GM12874 (cell line): ENCODE measurements at regions not wholly inside any gene's neighbourhood (a gene's known extent, or its start where the extent isn't known, plus 50 kb on each side); places are given as distances from the start of the nearest gene placed in this dataset.

Experiments used
- CTCF ChIP-seq: IDR thresholded peaks from 2 replicates; pipeline ENCODE4 v1.5.1; 2011; ENCODE audit warnings: low read depth, mild to moderate bottlenecking, control low read depth, low read length, moderate library complexity; ENCODE audit not compliant: insufficient read depth

GRCh38 chr2:133836691-133837345 is 268.6 kb upstream of the NCKAP5 start:
- TF ChIP-seq CTCF: no peak

- no peak for TF ChIP-seq CTCF
Measured at GRCh38 chr2:133837441-133838094, 269.3 kb upstream of the NCKAP5 start.

GRCh38 chr2:133838642-133839365 is 270.5 kb upstream of the NCKAP5 start:
- TF ChIP-seq CTCF: no peak

GRCh38 chr2:133839677-133840076 is 271.4 kb upstream of the NCKAP5 start:
- no peak for TF ChIP-seq CTCF

- no peak for TF ChIP-seq CTCF
Measured at GRCh38 chr2:133840761-133841160, 272.5 kb upstream of the NCKAP5 start.

GRCh38 chr2:133841900-133842299 is 273.6 kb upstream of the NCKAP5 start:
- no peak for TF ChIP-seq CTCF

- no peak for TF ChIP-seq CTCF
Measured at GRCh38 chr2:133842446-133842845, 274.2 kb upstream of the NCKAP5 start.
